T-helper 2 cell (primary cell): ENCODE measurements at regions not wholly inside any gene's neighbourhood (a gene's known extent, or its start where the extent isn't known, plus 50 kb on each side); places are given as distances from the start of the nearest gene placed in this dataset.
"Not testable (repeated sequence)": the region's sequence is repeated elsewhere in the genome, so short reads cannot be mapped to it uniquely, and the experiment has no call there.

Experiments
- DNase-seq, 5 experiments: peaks; one replicate each; pipeline versions ENCODE4 v3.0.0 to v3.0.0-alpha.2; 2012 to 2022

- DNase-seq = no peak
These were observed 102.9 kb downstream of the ADAMTS15 start for GRCh38 chr11:130551388-130551787.

GRCh38 chr11:130553306-130553705, 104.9 kb downstream of the ADAMTS15 start:
- DNase-seq = no peak

- no peak for DNase-seq
These were observed 106.0 kb downstream of the ADAMTS15 start for GRCh38 chr11:130554241-130555055.

- DNase-seq = no peak
These were observed 106.9 kb downstream of the ADAMTS15 start for GRCh38 chr11:130555251-130555841.

GRCh38 chr11:130560000-130560780, 111.7 kb downstream of the ADAMTS15 start:
- no peak for DNase-seq

- DNase-seq = no peak
These were observed 112.3 kb downstream of the ADAMTS15 start for GRCh38 chr11:130560781-130561109.

- DNase-seq = no peak
These were observed 113.0 kb downstream of the ADAMTS15 start for GRCh38 chr11:130561441-130561881.

- no peak for DNase-seq
These were observed 114.1 kb downstream of the ADAMTS15 start for GRCh38 chr11:130562549-130562948.

- not testable (repeated sequence) for DNase-seq
These were observed 117.9 kb downstream of the ADAMTS15 start for GRCh38 chr11:130566360-130566759.

- DNase-seq = no peak
These were observed 123.1 kb downstream of the ADAMTS15 start for GRCh38 chr11:130571519-130571918.

GRCh38 chr11:130571947-130572584, 123.6 kb downstream of the ADAMTS15 start:
- no peak for DNase-seq

GRCh38 chr11:130573767-130574166, 125.3 kb downstream of the ADAMTS15 start:
- no peak for DNase-seq

- DNase-seq = no peak
These were observed 126.3 kb downstream of the ADAMTS15 start for GRCh38 chr11:130574740-130575139.

- DNase-seq = no peak
These were observed 127.7 kb downstream of the ADAMTS15 start for GRCh38 chr11:130576146-130576545.

GRCh38 chr11:130578738-130579368, 130.4 kb downstream of the ADAMTS15 start:
- DNase-seq = no peak

- no peak for DNase-seq
These were observed 131.9 kb downstream of the ADAMTS15 start for GRCh38 chr11:130580372-130580771.

GRCh38 chr11:130580891-130581492, 132.5 kb downstream of the ADAMTS15 start:
- no peak for DNase-seq

- DNase-seq = no peak
These were observed 133.2 kb downstream of the ADAMTS15 start for GRCh38 chr11:130581646-130582045.

GRCh38 chr11:130582176-130582575, 133.7 kb downstream of the ADAMTS15 start:
- DNase-seq = no peak

GRCh38 chr11:130582981-130583380, 134.5 kb downstream of the ADAMTS15 start:
- DNase-seq = no peak

- DNase-seq = no peak
These were observed 135.4 kb downstream of the ADAMTS15 start for GRCh38 chr11:130583801-130584211.

GRCh38 chr11:130585545-130585944, 137.1 kb downstream of the ADAMTS15 start:
- no peak for DNase-seq
